Loucy (cell line): ENCODE measurements at regions not wholly inside any gene's neighbourhood (a gene's known extent, or its start where the extent isn't known, plus 50 kb on each side); places are given as distances from the start of the nearest gene placed in this dataset.

Source experiments
- EZH2phosphoT487 ChIP-seq: fragments of 200-600 bp; IDR thresholded peaks from 2 replicates; pipeline ENCODE4 v1.6.1; 2018; ENCODE audit warnings: antibody characterized with exemption, mild to moderate bottlenecking, moderate library complexity, borderline replicate concordance
- TF ChIP-seq, protein P1 (sequence below): fragments of 200-600 bp; sonication (generic); conservative IDR thresholded peaks from 2 replicates; pipeline ENCODE4 v1.5.1; 2014; ENCODE audit warnings: mild to moderate bottlenecking, antibody characterized with exemption, low read length

DNA sequence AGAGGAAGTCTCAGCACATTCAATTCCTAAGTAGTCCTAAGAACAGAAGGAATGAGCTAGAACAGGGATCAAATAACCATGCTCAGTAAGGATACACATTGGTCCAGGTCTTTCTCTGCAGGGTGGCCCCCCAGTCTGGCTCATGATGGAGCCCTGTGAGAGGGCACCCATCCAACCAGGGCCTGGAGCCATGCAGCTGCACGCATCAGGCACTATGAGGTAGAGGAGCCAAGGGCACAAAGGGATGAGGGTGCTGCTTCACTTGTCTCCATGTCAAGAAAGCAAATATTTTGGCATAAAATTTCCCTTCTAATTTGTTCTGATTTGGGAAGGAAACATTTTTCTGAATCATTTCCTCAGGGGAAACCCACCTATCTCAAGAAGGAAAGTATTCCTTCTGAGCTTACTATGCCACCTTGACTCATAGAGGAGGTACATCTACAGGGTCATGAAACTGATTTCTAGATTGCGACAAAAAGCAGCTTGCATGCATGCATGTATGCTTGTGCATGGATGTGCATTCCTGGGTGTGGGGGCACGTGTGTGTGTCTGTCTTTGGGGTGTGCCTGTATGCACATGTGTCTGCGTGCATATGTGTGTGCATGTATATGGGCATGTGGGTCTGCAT, 600.3 kb downstream of the MID1IP1 start:
- TF ChIP-seq, protein P1, sequence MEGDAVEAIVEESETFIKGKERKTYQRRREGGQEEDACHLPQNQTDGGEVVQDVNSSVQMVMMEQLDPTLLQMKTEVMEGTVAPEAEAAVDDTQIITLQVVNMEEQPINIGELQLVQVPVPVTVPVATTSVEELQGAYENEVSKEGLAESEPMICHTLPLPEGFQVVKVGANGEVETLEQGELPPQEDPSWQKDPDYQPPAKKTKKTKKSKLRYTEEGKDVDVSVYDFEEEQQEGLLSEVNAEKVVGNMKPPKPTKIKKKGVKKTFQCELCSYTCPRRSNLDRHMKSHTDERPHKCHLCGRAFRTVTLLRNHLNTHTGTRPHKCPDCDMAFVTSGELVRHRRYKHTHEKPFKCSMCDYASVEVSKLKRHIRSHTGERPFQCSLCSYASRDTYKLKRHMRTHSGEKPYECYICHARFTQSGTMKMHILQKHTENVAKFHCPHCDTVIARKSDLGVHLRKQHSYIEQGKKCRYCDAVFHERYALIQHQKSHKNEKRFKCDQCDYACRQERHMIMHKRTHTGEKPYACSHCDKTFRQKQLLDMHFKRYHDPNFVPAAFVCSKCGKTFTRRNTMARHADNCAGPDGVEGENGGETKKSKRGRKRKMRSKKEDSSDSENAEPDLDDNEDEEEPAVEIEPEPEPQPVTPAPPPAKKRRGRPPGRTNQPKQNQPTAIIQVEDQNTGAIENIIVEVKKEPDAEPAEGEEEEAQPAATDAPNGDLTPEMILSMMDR = no peak
- no peak for TF ChIP-seq EZH2phosphoT487
